SKM-1 (cell line): ENCODE measurements at regions not wholly inside any gene's neighbourhood (a gene's known extent, or its start where the extent isn't known, plus 50 kb on each side); places are given as distances from the start of the nearest gene placed in this dataset.

Experiments
- DNase-seq: peaks from one replicate; lab custom pipeline; 2025; ENCODE audit not compliant: unreplicated experiment; lab: John Stamatoyannopoulos, UW

DNA sequence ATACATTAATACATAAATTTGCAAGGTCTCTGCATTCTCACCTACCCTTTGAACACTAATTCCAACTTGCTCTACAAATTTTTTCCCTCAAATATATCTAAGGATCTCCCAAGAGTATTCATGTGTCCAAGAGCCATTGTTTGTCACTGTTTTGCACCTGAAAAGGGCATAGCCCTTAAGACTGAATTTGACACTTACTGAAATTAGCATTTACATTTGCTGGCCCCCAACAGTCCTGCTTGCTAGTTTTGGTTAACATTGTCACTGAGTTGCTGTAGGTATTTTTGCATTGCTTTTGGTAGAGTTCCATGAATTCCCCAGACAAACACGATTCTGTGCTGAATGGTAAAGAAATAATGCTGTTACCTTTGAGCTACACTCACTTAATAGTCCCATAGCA lies 57.3 kb downstream of the KCNA4 start:
- DNase-seq = no peak

DNA sequence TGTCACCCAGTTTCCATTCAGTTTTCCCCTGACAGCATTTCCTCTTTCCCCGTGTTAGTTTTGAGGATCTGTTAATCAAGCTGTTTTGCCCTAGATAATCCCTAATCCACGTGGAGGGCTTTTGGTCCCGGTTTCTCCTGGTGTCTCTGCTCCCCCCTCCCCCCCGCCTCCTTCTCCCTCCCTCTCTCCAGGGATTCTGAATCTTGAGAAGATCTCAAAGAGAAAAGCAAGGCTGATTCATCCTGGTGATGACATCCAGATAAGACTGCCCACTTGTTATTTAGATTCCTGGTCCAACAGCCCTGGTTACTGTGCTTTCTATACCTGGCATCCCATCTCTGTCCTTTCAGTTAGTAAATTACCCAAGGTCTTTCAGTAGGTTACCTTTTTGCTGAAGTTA lies 59.4 kb downstream of the KCNA4 start:
- DNase-seq = no peak

DNA sequence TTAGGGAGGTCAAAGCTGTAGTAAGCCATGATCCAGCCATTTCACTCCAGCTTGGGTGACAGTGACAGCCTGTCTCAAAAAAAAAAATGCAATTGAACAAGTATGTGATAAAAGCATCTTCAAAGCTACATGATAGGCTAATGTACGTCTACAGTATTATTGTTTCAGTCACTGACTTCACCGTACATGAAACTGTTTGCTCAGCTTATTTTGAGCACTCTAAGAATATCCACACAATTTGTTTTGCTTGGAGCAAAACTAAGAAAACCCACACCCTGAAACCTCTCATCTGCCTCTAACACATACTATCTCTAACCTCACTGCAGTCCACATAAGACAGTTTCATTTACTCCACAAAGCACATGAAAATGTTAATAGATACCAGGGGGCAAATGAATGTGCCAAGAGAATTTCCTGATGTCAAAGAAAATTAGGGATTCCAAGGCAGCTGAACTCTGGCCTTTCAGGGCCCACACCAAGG lies 60.7 kb downstream of the KCNA4 start:
- no peak for DNase-seq

DNA sequence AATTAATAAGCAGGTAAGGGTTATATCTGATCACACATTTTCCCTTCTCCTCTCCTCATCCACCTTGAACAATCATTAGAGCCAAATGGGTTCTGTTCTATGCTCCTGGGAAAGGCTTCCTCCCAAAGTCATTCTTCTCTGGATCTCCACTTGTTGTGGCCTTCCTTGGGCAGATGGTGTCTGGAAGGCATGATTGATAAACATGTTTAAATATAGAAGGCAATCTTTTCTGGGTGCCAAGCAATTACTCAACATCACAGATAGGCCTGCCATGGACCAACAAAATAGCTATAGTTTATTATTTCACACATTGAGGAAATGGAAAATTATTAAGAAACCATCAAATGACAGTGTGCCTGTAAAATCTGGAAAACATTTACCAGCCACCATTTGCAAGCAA lies 73.5 kb downstream of the KCNA4 start:
- no peak for DNase-seq

GRCh38 chr11:29937526-29937925 lies 79.3 kb downstream of the KCNA4 start:
- no peak for DNase-seq

- no peak for DNase-seq
Observed at GRCh38 chr11:29934115-29934638, 82.7 kb downstream of the KCNA4 start.

- DNase-seq = no peak
Observed at GRCh38 chr11:29916040-29916439, 100.8 kb downstream of the KCNA4 start.

GRCh38 chr11:29914203-29914930 lies 102.5 kb downstream of the KCNA4 start:
- DNase-seq = no peak

GRCh38 chr11:29913352-29913751 lies 103.5 kb downstream of the KCNA4 start:
- DNase-seq = no peak

GRCh38 chr11:29900382-29900781 lies 116.4 kb downstream of the KCNA4 start:
- DNase-seq = no peak

DNA sequence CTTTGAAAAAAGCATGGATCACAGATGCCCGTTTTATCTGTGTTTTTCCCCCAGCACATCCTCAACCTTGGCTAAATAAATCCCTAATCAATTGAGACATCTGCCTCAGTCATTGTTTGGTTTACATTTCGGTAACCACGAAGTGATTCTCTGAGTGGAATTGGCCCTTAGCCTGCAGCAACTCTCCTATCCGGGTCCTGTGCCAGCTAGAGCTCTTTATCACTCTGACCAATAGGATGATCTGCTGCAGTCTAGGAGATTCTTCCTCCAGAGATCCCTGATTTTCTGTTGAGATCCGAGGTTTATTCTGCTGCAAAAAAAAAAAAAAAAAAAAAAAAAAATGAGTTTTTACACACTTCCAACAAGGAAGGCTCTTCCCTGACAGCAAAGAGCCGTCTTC lies 137.3 kb downstream of the KCNA4 start:
- DNase-seq = no peak

DNA sequence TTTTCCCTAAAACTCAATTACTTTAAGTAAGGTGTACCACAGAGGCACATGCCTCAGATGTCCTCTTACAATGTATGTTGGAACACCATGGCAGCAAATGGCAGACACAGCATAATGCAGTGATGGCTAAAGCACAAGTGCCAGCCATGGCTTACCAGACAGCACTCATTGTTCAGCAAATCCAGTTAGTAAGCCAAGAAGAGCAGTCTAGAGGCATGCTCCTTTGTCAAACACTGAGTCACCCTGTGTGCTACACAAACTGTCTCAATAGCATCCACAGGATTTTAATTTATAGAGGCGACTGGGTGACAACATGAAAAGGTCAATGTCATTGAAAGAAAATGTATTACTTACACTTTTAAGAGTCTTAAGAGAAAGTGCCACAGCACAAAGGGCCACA lies 140.6 kb downstream of the KCNA4 start:
- DNase-seq = no peak

- no peak for DNase-seq
Observed at GRCh38 chr11:29847219-29847618, 169.6 kb downstream of the KCNA4 start.

DNA sequence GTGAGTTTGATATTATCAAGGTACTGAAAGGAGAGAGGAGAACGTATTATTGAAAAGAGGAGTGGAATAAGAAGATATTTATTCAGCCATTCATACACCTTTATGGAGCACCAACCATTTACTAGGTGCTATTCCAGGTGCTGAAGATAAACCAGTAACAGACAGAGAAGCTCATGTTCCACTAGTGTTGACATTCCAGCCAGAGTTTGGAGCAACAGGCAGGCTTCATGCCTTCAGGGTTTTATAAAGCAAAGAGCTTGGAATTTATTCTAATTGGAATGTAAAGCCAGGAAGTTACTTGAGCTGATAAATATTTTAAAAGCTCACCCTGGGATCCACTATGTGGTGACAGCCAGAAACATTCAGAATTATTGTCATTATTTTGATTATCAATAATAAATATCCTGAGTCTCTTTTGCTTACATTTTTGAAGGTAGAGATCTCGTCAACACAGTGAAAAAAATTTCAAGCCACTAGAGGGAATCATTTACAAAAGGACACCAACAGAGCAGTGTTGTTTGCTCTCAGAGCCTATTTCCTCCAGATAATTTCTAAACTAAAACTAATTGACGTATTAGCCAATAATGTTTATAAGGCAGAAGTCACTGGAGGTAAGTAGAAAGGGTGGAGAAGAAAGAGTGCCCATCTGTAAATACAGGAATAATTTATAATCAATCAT lies 172.0 kb downstream of the KCNA4 start:
- no peak for DNase-seq

GRCh38 chr11:29844031-29844430 lies 172.8 kb downstream of the KCNA4 start:
- no peak for DNase-seq

DNA sequence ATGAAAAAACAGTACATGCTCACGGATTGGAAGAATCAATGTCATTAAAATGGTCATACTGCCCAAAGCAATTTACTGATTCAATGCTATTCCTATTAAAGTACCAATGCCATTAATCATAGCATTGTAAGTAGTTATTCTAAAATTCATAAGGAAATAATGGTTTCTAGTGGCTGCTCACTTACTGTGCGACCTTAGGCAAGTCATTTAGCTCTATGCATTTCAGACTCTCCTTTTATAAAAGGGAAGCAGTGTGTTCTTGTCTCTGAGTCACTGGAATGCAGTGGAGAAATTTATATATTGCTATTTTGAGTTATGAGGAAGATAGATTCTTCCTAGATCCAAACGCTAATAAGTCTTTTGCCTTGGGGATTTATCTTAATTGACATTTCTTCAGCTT lies 174.8 kb downstream of the KCNA4 start:
- no peak for DNase-seq

GRCh38 chr11:29826878-29827277 lies 190.0 kb downstream of the KCNA4 start:
- DNase-seq = no peak

- DNase-seq = no peak
Observed at GRCh38 chr11:29816359-29816758, 200.5 kb downstream of the KCNA4 start.

GRCh38 chr11:29809121-29809520 lies 207.7 kb downstream of the KCNA4 start:
- DNase-seq = no peak

DNA sequence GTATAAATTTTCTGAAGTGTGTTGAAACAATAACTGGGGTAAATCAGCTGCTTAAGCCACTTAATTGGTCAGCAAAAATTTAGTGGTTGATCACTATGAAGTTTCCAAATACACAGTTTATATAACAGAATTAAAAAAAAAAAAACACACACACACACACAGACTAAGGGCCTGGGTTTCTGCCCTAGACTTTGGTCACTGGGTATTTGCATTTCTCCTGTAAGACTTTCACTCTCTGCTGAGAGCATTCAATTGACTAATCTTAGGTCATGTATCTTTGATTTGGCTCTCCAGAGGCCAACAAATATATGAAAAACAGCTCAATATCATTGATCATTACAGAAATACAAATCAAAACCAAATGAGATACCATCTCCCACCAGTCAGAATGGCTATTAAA lies 214.3 kb downstream of the KCNA4 start:
- DNase-seq = no peak

DNA sequence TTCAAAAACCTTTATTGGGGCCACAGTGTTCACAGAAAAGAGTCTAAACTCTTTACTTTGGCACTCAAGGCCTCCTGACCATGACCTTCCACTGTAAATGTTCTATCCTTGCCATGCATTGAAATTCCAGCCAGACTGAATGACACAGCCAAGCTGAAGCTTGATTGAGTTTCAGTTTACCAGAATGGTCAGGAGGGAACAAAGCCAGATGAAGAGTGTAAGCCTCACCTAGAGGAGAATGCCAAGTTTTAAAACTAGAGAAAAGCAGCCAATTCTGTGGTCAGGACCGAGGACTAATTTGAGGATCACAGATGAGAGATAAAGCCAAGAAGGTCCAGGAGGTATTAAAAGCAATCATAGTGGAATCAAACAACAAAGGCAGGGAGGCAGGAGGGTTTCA lies 215.3 kb downstream of the KCNA4 start:
- DNase-seq = no peak

DNA sequence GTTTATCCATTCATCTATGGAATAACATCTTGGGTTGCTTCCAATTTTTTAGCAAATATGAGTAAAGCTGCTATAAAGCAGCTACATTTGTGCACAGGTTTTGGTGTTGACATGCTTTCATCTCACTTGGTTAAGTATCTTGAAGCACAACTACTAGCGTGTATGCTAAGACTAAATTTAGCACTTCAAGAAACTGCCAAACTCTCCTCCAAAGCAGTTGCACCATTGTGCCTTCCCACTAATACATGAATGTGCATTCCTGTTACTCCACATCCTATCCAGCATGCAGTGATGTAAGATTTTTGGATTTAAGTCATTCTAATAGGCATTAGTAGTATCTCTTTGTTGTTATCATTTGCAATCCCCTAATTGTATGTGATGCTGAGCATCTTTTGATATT lies 230.7 kb downstream of the KCNA4 start:
- no peak for DNase-seq
